Trophoblast cell (in vitro differentiated cells and primary cell): ENCODE measurements at regions not wholly inside any gene's neighbourhood (a gene's known extent, or its start where the extent isn't known, plus 50 kb on each side); places are given as distances from the start of the nearest gene placed in this dataset.

Experiments
- DNase-seq, 2 donors: peaks; one replicate each; pipeline ENCODE4 v3.0.0-alpha.2; 2016
- H2AFZ ChIP-seq: 2 replicates; pipeline ENCODE4 v1.6.1; 2013; ENCODE audit warnings: low read length, moderate library complexity, mild to moderate bottlenecking; ENCODE audit not compliant: insufficient read depth, poor library complexity
- H2AK5ac ChIP-seq: 2 replicates; pipeline ENCODE4 v1.6.1; 2013; ENCODE audit warnings: mild to moderate bottlenecking, low read length
- H2BK120ac ChIP-seq: 2 replicates; pipeline ENCODE4 v1.6.1; 2013; ENCODE audit warnings: low read length, mild to moderate bottlenecking, moderate library complexity; ENCODE audit not compliant: insufficient read depth, poor library complexity
- H2BK12ac ChIP-seq: 2 replicates; pipeline ENCODE4 v1.6.1; 2013; ENCODE audit warnings: mild to moderate bottlenecking, low read length, moderate library complexity
- H2BK5ac ChIP-seq: 2 replicates; pipeline ENCODE4 v1.6.1; 2013; ENCODE audit warnings: low read length, low read depth, moderate library complexity, mild to moderate bottlenecking; ENCODE audit not compliant: poor library complexity
- H3K14ac ChIP-seq: 2 replicates; pipeline ENCODE4 v1.6.1; 2013; ENCODE audit warnings: mild to moderate bottlenecking, low read length
- H3K18ac ChIP-seq: 2 replicates; pipeline ENCODE4 v1.6.1; 2013; ENCODE audit warnings: mild to moderate bottlenecking, low read length
- H3K23ac ChIP-seq: 2 replicates; pipeline ENCODE4 v1.6.1; 2013; ENCODE audit warnings: low read length
- H3K27ac ChIP-seq: 2 replicates; pipeline ENCODE4 v1.5.1; 2013; ENCODE audit warnings: low read depth, mild to moderate bottlenecking, inconsistent platforms, low read length, moderate library complexity
- H3K27me3 ChIP-seq: 2 replicates; pipeline ENCODE4 v1.6.1; 2013; ENCODE audit warnings: inconsistent platforms, mild to moderate bottlenecking, low read length, moderate library complexity; ENCODE audit not compliant: insufficient read depth
- H3K36me3 ChIP-seq, 2 experiments: 1 replicate in 1 of 2; 2 replicates in 1 of 2; pipeline ENCODE4 v1.6.1; 2013; ENCODE audit warnings: low read length in 2 of 2, mild to moderate bottlenecking in 2 of 2, moderate library complexity in 1 of 2; ENCODE audit not compliant: insufficient read depth in 2 of 2, control insufficient read depth in 1 of 2
- H3K4ac ChIP-seq: 2 replicates; pipeline ENCODE4 v1.6.1; 2013; ENCODE audit warnings: low read depth, mild to moderate bottlenecking, low read length, moderate library complexity
- H3K4me1 ChIP-seq, 2 experiments: 1 replicate in 1 of 2; 2 replicates in 1 of 2; pipeline ENCODE4 v1.6.1; 2013; ENCODE audit warnings: low read length in 2 of 2, mild to moderate bottlenecking in 2 of 2, moderate library complexity in 1 of 2; ENCODE audit not compliant: insufficient read depth in 2 of 2, control insufficient read depth in 1 of 2
- H3K4me2 ChIP-seq: 2 replicates; pipeline ENCODE4 v1.6.1; 2013; ENCODE audit warnings: inconsistent platforms, mild to moderate bottlenecking, low read length, moderate library complexity
- H3K4me3 ChIP-seq: 2 replicates; pipeline ENCODE4 v1.5.1; 2013; ENCODE audit warnings: mild to moderate bottlenecking, low read depth, low read length, inconsistent platforms
- H3K79me1 ChIP-seq: one replicate; pipeline ENCODE4 v1.6.1; 2013; ENCODE audit warnings: low read length
- H3K79me2 ChIP-seq: 2 replicates; pipeline ENCODE4 v1.6.1; 2013; ENCODE audit warnings: low read length, mild to moderate bottlenecking; ENCODE audit not compliant: control insufficient read depth, insufficient read depth, poor library complexity
- H3K9ac ChIP-seq: 2 replicates; pipeline ENCODE4 v1.6.1; 2013; ENCODE audit warnings: mild to moderate bottlenecking, low read length
- H3K9me3 ChIP-seq: 2 replicates; pipeline ENCODE4 v1.6.1; 2013; ENCODE audit warnings: low read depth, mild to moderate bottlenecking, control low read depth, inconsistent platforms, low read length; ENCODE audit not compliant: insufficient read depth
- H4K12ac ChIP-seq: 2 replicates; pipeline ENCODE4 v1.6.1; 2013; ENCODE audit warnings: low read depth, mild to moderate bottlenecking, low read length, moderate library complexity
- H4K8ac ChIP-seq: 2 replicates; pipeline ENCODE4 v1.6.1; 2013; ENCODE audit warnings: low read depth, mild to moderate bottlenecking, low read length, moderate library complexity
- H4K91ac ChIP-seq: one replicate; pipeline ENCODE4 v1.6.1; 2013; ENCODE audit warnings: low read depth, mild to moderate bottlenecking, low read length, moderate library complexity
- WGBS: extraction: QIAGEN DNeasy Blood & Tissue Kit; methylation state at CpG from one replicate; pipeline ENCODE4 v1.1.7; 2013; ENCODE audit warnings: missing lambda C conversion rate; ENCODE audit not compliant: insufficient read length, insufficient coverage; ENCODE audit errors: extremely low coverage; 5-methylcytosine and 5-hydroxymethylcytosine counted together

- Histone ChIP-seq H4K91ac (no peak overlapping the region), H3K9ac (no peak overlapping the region), H2AFZ (no peak overlapping the region), H3K4me3 (no peak overlapping the region), H3K23ac (no peak overlapping the region), H3K27ac (no peak overlapping the region), H4K12ac (no peak overlapping the region), H2AK5ac (no peak overlapping the region), H3K14ac (no peak overlapping the region), H2BK5ac (no peak overlapping the region), H3K9me3 (peaks cover 4% of the 10 kb centered on the region), H3K36me3 (no peaks in the 10 kb centered on the region), H2BK120ac (no peak overlapping the region), H4K8ac (no peak overlapping the region), H3K4ac (no peak overlapping the region), H3K18ac (no peak overlapping the region), H3K4me1 (no peaks in the 10 kb centered on the region), H3K27me3 (no peaks in the 10 kb centered on the region), H3K79me2 (no peaks in the 10 kb centered on the region), H3K4me2 (no peak overlapping the region), H3K79me1 (no peaks in the 10 kb centered on the region), H2BK12ac (no peak overlapping the region)
- WGBS: no CpG with 5 or more reads among the region's 4 CpGs
- no peak for DNase-seq
Measured at GRCh38 chr2:23127465-23127864, 257.5 kb upstream of the KLHL29 start.

- Histone ChIP-seq H3K23ac (no peak overlapping the region), H4K8ac (no peak overlapping the region), H3K9ac (no peak overlapping the region), H4K91ac (no peak overlapping the region), H3K4ac (no peak overlapping the region), H2BK12ac (no peak overlapping the region), H3K27ac (no peak overlapping the region), H3K14ac (no peak overlapping the region), H3K9me3 (peaks cover 4% of the 10 kb centered on the region), H3K4me1 (no peaks in the 10 kb centered on the region), H3K18ac (no peak overlapping the region), H3K79me1 (no peaks in the 10 kb centered on the region), H2BK120ac (no peak overlapping the region), H3K4me2 (no peak overlapping the region), H3K27me3 (no peaks in the 10 kb centered on the region), H2BK5ac (no peak overlapping the region), H2AFZ (no peak overlapping the region), H3K4me3 (no peak overlapping the region), H4K12ac (no peak overlapping the region), H2AK5ac (no peak overlapping the region), H3K79me2 (no peaks in the 10 kb centered on the region), H3K36me3 (no peaks in the 10 kb centered on the region)
- no peak for DNase-seq
- no CpG with 5 or more reads among the region's 7 CpGs for WGBS
Measured at GRCh38 chr2:23128684-23129292, 256.2 kb upstream of the KLHL29 start.

- peak overlapping the region; percentile 51 for H4K12ac ChIP-seq
- WGBS: no CpG with 5 or more reads among the region's 4 CpGs
- H3K23ac ChIP-seq: no peak overlapping the region
- no peak overlapping the region for H4K8ac ChIP-seq
- H3K79me1 ChIP-seq: no peaks in the 10 kb centered on the region
- no peak overlapping the region for H2BK5ac ChIP-seq
- no peak overlapping the region for H2AFZ ChIP-seq
- H2AK5ac ChIP-seq: no peak overlapping the region
- H4K91ac ChIP-seq: no peak overlapping the region
- H3K27me3 ChIP-seq: no peaks in the 10 kb centered on the region
- peaks cover 6% of the 10 kb centered on the region for H3K9me3 ChIP-seq
- H3K4me2 ChIP-seq: no peak overlapping the region
- no peak overlapping the region for H3K4ac ChIP-seq
- H3K27ac ChIP-seq: no peak overlapping the region
- no peaks in the 10 kb centered on the region for H3K36me3 ChIP-seq
- no peak overlapping the region for H2BK120ac ChIP-seq
- no peak overlapping the region for H3K4me3 ChIP-seq
- no peaks in the 10 kb centered on the region for H3K79me2 ChIP-seq
- no peak overlapping the region for H3K14ac ChIP-seq
- H2BK12ac ChIP-seq: no peak overlapping the region
- no peaks in the 10 kb centered on the region for H3K4me1 ChIP-seq
- DNase-seq: no peak
- no peak overlapping the region for H3K9ac ChIP-seq
- H3K18ac ChIP-seq: no peak overlapping the region
Measured at GRCh38 chr2:23131066-23131575, 253.9 kb upstream of the KLHL29 start.

GRCh38 chr2:23132000-23132399 is 253.0 kb upstream of the KLHL29 start:
- Histone ChIP-seq H3K14ac (no peak overlapping the region), H3K23ac (no peak overlapping the region), H3K79me2 (no peaks in the 10 kb centered on the region), H4K91ac (no peak overlapping the region), H2AK5ac (no peak overlapping the region), H3K4me1 (no peaks in the 10 kb centered on the region), H2BK120ac (no peak overlapping the region), H3K4ac (no peak overlapping the region), H3K27ac (no peak overlapping the region), H2BK5ac (no peak overlapping the region), H3K36me3 (no peaks in the 10 kb centered on the region), H3K9ac (no peak overlapping the region), H2BK12ac (no peak overlapping the region), H3K27me3 (no peaks in the 10 kb centered on the region), H4K12ac (no peak overlapping the region), H3K79me1 (no peaks in the 10 kb centered on the region), H3K9me3 (peaks cover 6% of the 10 kb centered on the region), H3K4me3 (no peak overlapping the region), H3K4me2 (no peak overlapping the region), H4K8ac (no peak overlapping the region), H2AFZ (no peak overlapping the region), H3K18ac (no peak overlapping the region)
- WGBS: no CpG with 5 or more reads among the region's 2 CpGs
- no peak for DNase-seq
